Caco-2 (cell line): ENCODE measurements at regions not wholly inside any gene's neighbourhood (a gene's known extent, or its start where the extent isn't known, plus 50 kb on each side); places are given as distances from the start of the nearest gene placed in this dataset.

Experiments
- BruUV-seq: library from RNA; stranded (reverse); fragments of 400-500 nt; replicated peaks from 2 replicates; lab custom pipeline; 2021; lab: Mats Ljungman, UMichigan
- CTCF ChIA-PET: fragments of 300-600 bp; sonication (Branson Sonifier 250); formaldehyde crosslinking; loops from one replicate; lab custom pipeline; 2022; ENCODE audit warnings: antibody characterized with exemption; lab: Charles Lee
- POLR2A ChIA-PET: fragments of 300-600 bp; sonication (Branson Sonifier 250); formaldehyde crosslinking; loops from one replicate; lab custom pipeline; 2022; ENCODE audit warnings: antibody characterized with exemption; lab: Charles Lee
- DNase-seq, 2 experiments: peaks; one replicate each; pipeline versions ENCODE4 v3.0.0 to v3.0.0-alpha.2; 2020 to 2022
- H3K27me3 ChIP-seq: replicated peaks from 2 replicates; pipeline ENCODE4 v1.6.0; 2011; ENCODE audit warnings: low read length; ENCODE audit not compliant: control insufficient read depth, insufficient read depth
- H3K36me3 ChIP-seq: 2 replicates; pipeline ENCODE4 v1.5.1; 2011; ENCODE audit warnings: low read length; ENCODE audit not compliant: control insufficient read depth, insufficient read depth
- H3K4me1 ChIP-seq: fragments of 250-450 bp; sonication (Bioruptor Pico); 2 replicates; pipeline ENCODE4 v1.5.1; 2020; ENCODE audit warnings: mild to moderate bottlenecking
- H3K4me3 ChIP-seq: 2 replicates; pipeline ENCODE4 v1.5.1; 2011; ENCODE audit warnings: low read depth, mild to moderate bottlenecking, control low read depth, low read length
- H3K9me3 ChIP-seq: fragments of 250-450 bp; sonication (Bioruptor Pico); 2 replicates; pipeline ENCODE4 v1.5.1; 2020; ENCODE audit warnings: mild to moderate bottlenecking, moderate library complexity
- H3K27ac Mint-ChIP-seq: one replicate; pipeline ENCODE4 v1.8.0; 2022; ENCODE audit warnings: mixed read lengths; ENCODE audit not compliant: unreplicated experiment
- H3K27me3 Mint-ChIP-seq: one replicate; pipeline ENCODE4 v1.8.0; 2022; ENCODE audit warnings: mixed read lengths; ENCODE audit not compliant: insufficient read depth, unreplicated experiment
- H3K36me3 Mint-ChIP-seq: one replicate; pipeline ENCODE4 v1.8.0; 2022; ENCODE audit warnings: mild to moderate bottlenecking, mixed read lengths; ENCODE audit not compliant: insufficient read depth, unreplicated experiment
- H3K4me1 Mint-ChIP-seq: one replicate; pipeline ENCODE4 v1.8.0; 2022; ENCODE audit warnings: low read depth, mixed read lengths; ENCODE audit not compliant: unreplicated experiment
- H3K4me3 Mint-ChIP-seq: one replicate; pipeline ENCODE4 v1.8.0; 2022; ENCODE audit warnings: mild to moderate bottlenecking, moderate library complexity, mixed read lengths; ENCODE audit not compliant: unreplicated experiment
- H3K9me3 Mint-ChIP-seq: one replicate; pipeline ENCODE4 v1.8.0; 2022; ENCODE audit warnings: mixed read lengths; ENCODE audit not compliant: unreplicated experiment
- CTCF ChIP-seq, 2 experiments: fragments of 200-600 bp in 1 of 2; IDR thresholded peaks; 1 replicate in 1 of 2; 2 replicates in 1 of 2; pipeline versions ENCODE4 v1.5.1 to v1.8.0; 2011 to 2022; ENCODE audit warnings: antibody characterized with exemption in 1 of 2, control low read depth in 1 of 2, inconsistent platforms in 1 of 2, low read depth in 1 of 2, low read length in 1 of 2, mild to moderate bottlenecking in 1 of 2, moderate library complexity in 1 of 2; ENCODE audit not compliant: insufficient read depth in 1 of 2, severe bottlenecking in 1 of 2, unreplicated experiment in 1 of 2
- intact Hi-C: fragments of 100-400 bp; cut with micrococcal nuclease; formaldehyde crosslinking; loops from one replicate; pipeline ENCODE4 v1.10.0; 2022; ENCODE audit not compliant: unreplicated experiment

- Mint-ChIP-seq H3K4me1 (no peaks in the 10 kb centered on the region), H3K9me3 (peaks cover 14% of the 10 kb centered on the region), H3K27ac (no peak overlapping the region), H3K36me3 (no peaks in the 10 kb centered on the region), H3K27me3 (no peaks in the 10 kb centered on the region), H3K4me3 (no peak overlapping the region)
- intact Hi-C loops = no loop called here
- H3K4me1 ChIP-seq = no peaks in the 10 kb centered on the region
- H3K27me3 ChIP-seq = no peaks in the 10 kb centered on the region
- H3K36me3 ChIP-seq = no peaks in the 10 kb centered on the region
- no TSS peak for BruUV-seq
- ChIA-PET CTCF (no interaction called here), POLR2A (no interaction called here)
- TF ChIP-seq CTCF (IDR thresholded peaks at IDR 0.05; ENCODE audit: insufficient read depth in 1 of 2, low read depth in 1 of 2, low read length in 1 of 2, severe bottlenecking in 1 of 2, unreplicated experiment in 1 of 2) = no peak
- no peak for DNase-seq
- H3K4me3 ChIP-seq = no peak overlapping the region
- no peaks in the 10 kb centered on the region for H3K9me3 ChIP-seq
These were observed 218.2 kb upstream of the NAALADL2 start for GRCh38 chr3:174640932-174641331.

DNA sequence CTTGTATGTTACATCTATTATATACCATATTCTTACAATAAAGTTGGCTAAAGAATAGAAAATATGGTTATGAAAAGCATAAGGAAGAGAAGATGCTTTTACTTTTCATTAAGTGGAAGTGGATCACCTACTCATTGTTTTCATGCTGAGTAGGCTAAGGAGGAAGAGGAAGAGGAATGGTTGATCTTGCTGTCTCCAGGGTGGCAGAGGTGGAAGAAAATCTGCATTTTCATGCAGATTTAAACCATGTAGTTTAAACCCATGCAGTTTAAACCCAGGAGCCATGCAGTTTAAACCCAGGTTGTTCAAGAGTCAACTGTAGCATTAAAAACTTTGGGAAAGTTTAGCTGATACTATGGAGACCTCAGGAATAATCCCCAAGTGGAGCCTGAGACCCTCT lies 214.8 kb upstream of the NAALADL2 start:
- Mint-ChIP-seq H3K36me3 (no peaks in the 10 kb centered on the region), H3K27ac (no peak overlapping the region), H3K27me3 (no peaks in the 10 kb centered on the region), H3K4me1 (no peaks in the 10 kb centered on the region), H3K4me3 (no peak overlapping the region), H3K9me3 (no peaks in the 10 kb centered on the region)
- ChIA-PET CTCF (no interaction called here), POLR2A (no interaction called here)
- Histone ChIP-seq H3K9me3 (no peaks in the 10 kb centered on the region), H3K36me3 (no peaks in the 10 kb centered on the region), H3K27me3 (no peaks in the 10 kb centered on the region), H3K4me3 (no peak overlapping the region), H3K4me1 (no peaks in the 10 kb centered on the region)
- TF ChIP-seq CTCF (IDR thresholded peaks at IDR 0.05; ENCODE audit: insufficient read depth in 1 of 2, low read depth in 1 of 2, low read length in 1 of 2, severe bottlenecking in 1 of 2, unreplicated experiment in 1 of 2) = no peak
- BruUV-seq = no TSS peak
- DNase-seq = no peak
- intact Hi-C loops = no loop called here

DNA sequence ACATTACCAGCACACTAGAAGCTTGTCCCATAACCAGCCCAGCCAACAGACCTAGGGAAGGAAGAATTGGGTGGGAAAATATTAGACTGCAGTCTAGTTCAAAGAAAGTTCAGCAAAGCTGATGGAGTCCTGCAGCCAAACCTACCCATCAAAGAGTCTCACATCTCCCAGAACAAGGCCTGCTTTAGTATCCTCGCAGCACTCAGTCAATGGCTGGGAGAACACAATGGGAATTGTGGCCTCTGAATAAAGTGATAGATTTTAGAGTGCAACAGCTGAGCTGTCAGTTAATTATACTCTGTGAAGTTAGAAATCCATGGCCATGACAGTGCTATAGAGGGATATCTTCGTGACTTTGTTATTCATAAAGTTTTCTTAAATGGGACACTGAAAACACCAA lies 207.2 kb upstream of the NAALADL2 start:
- BruUV-seq = no TSS peak
- DNase-seq = no peak
- Histone ChIP-seq H3K4me1 (no peaks in the 10 kb centered on the region), H3K9me3 (no peaks in the 10 kb centered on the region; the same call in 1 of the 2 replicates), H3K27me3 (no peaks in the 10 kb centered on the region), H3K36me3 (no peaks in the 10 kb centered on the region), H3K4me3 (no peak overlapping the region)
- no peaks in the 10 kb centered on the region for H3K27me3 Mint-ChIP-seq
- no peaks in the 10 kb centered on the region for H3K36me3 Mint-ChIP-seq
- no peaks in the 10 kb centered on the region for H3K4me1 Mint-ChIP-seq
- CTCF ChIA-PET = no interaction called here
- H3K4me3 Mint-ChIP-seq = no peak overlapping the region
- peaks cover 8% of the 10 kb centered on the region for H3K9me3 Mint-ChIP-seq
- no peak for TF ChIP-seq CTCF (IDR thresholded peaks at IDR 0.05; ENCODE audit: insufficient read depth in 1 of 2, low read depth in 1 of 2, low read length in 1 of 2, severe bottlenecking in 1 of 2, unreplicated experiment in 1 of 2)
- intact Hi-C loops = no loop called here
- H3K27ac Mint-ChIP-seq = no peak overlapping the region
- POLR2A ChIA-PET = no interaction called here
